ENCODE measurements at regions not wholly inside any gene's neighbourhood (a gene's known extent, or its start where the extent isn't known, plus 50 kb on each side); places are given as distances from the start of the nearest gene placed in this dataset.
A peak's percentile ranks its signal among the peaks of the same experiment; 100 is the strongest.
"Not testable (repeated sequence)": the region's sequence is repeated elsewhere in the genome, so short reads cannot be mapped to it uniquely, and the experiment has no call there.

DNA sequence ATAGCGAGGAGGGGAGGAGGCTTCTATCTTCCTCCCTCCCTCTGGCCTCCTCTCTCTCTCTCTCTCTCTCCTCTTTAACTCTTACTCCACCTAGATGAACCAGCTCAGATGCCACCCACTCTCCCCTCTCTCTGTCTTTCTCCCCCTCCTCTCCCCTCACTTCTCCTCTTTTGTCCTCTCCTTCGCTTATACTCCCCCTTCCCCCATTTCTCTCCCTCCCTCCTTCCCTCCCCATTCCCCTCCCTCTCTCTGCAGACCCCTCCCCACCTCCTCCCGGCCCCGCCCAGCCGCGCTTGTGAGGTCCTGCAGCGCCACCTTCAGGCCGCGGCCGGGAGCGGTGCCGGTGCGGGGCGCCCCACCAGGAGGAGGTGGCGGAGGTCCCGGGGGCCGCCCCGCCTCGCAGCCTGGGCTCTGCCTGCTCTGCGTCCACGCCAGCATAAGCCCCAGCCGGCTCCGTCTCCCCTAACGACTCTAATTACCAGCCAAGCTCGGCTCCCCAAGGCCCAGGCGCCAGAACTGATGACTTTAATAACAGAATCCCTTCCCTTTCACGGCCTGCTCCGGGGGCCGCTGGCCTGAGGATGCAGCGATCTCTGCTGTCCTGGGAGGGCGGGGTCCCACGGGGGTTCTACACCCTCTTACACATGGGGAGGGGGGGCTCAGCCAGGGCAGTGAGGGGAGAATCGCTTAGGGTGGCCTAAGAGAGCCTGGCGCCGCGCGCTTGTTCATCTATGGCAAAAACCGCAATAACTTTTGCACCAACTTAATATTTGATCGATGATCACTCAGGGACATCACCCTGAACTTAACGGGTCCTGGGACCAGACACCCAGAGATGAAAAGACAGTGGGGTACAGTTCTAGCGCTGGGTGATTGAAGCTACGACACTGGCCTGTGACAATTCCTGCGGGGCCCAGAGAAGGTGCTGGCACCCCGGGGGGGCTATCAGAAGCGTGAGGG, 637.3 kb downstream of the MATN1 start:
- Histone ChIP-seq H3K27me3 (peaks cover 37% of the 10 kb centered on the region), H3K4me3 (ENCODE audit: low read depth in 1 of 2, low read length in 1 of 2) (no peak overlapping the region), H3K27ac (no peak overlapping the region), H3K36me3 (no peaks in the 10 kb centered on the region), H3K4me1 (ENCODE audit: control insufficient read depth in 1 of 2, insufficient read depth in 1 of 2, low read depth in 1 of 2, low read length in 1 of 2) (no peaks in the 10 kb centered on the region), H3K9me3 (no peaks in the 10 kb centered on the region)
- peak; percentile 34 for TF ChIP-seq CTCF (IDR thresholded peaks at IDR 0.05)

DNA sequence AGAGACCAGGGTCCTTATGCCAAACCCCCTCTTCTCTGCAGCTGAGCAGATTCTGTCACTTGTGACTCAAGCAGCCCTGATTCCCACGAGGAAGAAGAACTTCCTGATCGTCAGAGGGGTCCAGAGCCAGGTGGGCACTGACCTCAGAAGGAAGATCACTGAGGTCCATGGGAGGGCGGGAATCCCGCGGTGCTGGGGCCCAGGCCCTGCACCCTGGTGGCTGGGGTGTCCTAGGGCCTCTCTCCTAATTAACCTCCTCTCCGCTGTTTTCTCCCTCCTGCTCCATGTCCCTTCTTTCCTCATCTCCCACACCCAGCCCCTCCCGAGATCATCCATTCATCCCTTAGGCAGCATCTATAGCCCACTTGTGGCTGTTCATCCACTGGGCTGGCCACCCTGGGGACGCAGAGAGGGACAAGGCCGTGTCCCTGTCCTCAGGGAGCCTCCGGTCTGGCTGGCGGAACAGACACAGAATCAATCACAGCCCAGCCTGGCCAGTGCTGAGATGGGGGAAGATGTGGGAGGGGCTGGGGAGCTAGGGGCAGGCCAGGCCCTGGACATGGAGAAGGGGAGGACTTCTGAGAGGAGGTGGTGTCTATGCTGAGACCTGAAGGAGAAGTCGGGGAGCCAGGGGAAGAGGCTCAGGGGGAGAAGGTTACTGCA, 638.3 kb downstream of the MATN1 start:
- TF ChIP-seq CTCF (IDR thresholded peaks at IDR 0.05): no peak
- no peaks in the 10 kb centered on the region for H3K4me1 ChIP-seq (ENCODE audit: control insufficient read depth in 1 of 2, insufficient read depth in 1 of 2, low read depth in 1 of 2, low read length in 1 of 2)

DNA sequence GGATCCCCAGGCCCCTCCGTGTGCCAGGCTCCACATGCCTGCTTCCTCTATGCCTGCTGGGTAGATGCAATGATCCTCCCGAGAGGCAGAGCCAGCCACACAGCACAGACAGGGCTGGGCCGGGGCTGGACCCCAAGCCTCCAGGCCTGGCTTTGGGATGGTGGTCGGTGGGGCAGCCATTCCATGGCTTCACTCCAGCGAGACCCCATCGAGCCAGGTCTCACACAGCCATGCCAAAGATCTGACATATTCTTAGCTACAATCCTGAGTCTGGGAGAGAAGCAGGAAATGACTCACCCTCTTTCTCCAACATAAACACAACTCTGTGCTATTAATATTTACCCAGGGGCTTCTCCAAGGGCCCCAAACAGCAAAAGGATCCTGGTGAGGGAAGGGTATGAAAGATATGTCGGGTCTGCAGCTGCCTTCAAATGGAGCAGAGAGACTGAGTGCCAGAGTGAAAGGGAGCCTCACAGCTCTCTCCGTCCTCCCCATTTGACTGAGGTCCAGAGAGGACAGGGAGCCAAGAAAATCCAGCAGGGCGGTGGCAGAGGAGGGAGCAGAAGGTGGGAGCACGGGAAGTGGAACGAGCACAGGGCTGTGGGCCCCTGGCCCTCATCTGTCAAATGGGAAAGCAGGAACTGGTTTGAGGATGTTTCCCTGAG, 639.5 kb downstream of the MATN1 start:
- Histone ChIP-seq H3K9me3 (no peaks in the 10 kb centered on the region), H3K4me1 (ENCODE audit: control insufficient read depth in 1 of 2, insufficient read depth in 1 of 2, low read depth in 1 of 2, low read length in 1 of 2) (no peaks in the 10 kb centered on the region), H3K27me3 (peaks cover 44% of the 10 kb centered on the region), H3K4me3 (ENCODE audit: low read depth in 1 of 2, low read length in 1 of 2) (no peak overlapping the region), H3K36me3 (no peaks in the 10 kb centered on the region), H3K27ac (no peak overlapping the region)
- no peak for TF ChIP-seq CTCF (IDR thresholded peaks at IDR 0.05)

More for the DNA sequence above, 638.3 kb downstream of the MATN1 start:
- no peaks in the 10 kb centered on the region for H3K9me3 ChIP-seq
- H3K4me3 ChIP-seq (ENCODE audit: low read depth in 1 of 2, low read length in 1 of 2): no peak overlapping the region
- no peak overlapping the region for H3K27ac ChIP-seq
- peaks cover 44% of the 10 kb centered on the region for H3K27me3 ChIP-seq
- H3K36me3 ChIP-seq: no peaks in the 10 kb centered on the region

DNA sequence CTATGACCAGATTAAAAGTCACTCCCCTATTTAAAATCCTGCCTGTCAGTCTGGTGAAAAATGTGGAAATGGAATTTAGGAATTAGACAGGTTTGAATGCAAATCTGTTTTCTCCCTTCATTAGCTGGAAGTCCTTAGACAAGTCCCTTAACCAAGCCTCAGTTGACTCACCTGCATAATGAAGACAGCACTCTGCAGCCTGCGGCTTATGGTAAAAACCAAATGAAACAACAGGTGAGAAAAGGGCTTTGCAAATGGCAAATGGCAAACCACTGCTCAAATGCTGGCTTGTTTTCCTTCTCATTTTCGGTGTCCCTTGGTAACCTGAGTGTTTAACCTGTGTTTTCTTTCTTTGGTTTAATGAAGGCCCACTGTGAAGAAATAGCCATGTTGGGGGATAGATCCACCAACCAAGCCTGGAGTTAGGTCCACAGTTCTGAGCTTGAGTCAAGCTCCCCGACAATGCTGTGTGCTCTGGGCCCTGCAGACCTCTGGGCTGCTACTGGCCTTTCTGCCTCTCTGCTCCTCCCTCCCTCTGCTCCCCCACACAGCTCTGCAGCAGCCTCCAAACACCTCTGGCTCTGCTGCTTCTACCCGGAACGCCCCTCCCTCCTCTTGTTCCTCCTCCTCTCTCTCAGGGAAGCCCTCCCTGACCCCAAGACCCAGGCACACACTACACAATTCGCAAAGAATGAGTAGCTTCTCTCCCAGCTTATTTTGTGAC, 641.8 kb downstream of the MATN1 start:
- no peaks in the 10 kb centered on the region for H3K36me3 ChIP-seq
- H3K27me3 ChIP-seq: peaks cover 30% of the 10 kb centered on the region
- no peaks in the 10 kb centered on the region for H3K4me1 ChIP-seq (ENCODE audit: control insufficient read depth in 1 of 2, insufficient read depth in 1 of 2, low read depth in 1 of 2, low read length in 1 of 2)
- no peaks in the 10 kb centered on the region for H3K9me3 ChIP-seq
- H3K4me3 ChIP-seq (ENCODE audit: low read depth in 1 of 2, low read length in 1 of 2): no peak overlapping the region
- TF ChIP-seq CTCF (IDR thresholded peaks at IDR 0.05): no peak
- no peak overlapping the region for H3K27ac ChIP-seq

- H3K4me3 ChIP-seq (ENCODE audit: low read depth in 1 of 2, low read length in 1 of 2); H3K27ac ChIP-seq; H3K4me1 ChIP-seq (ENCODE audit: control insufficient read depth in 1 of 2, insufficient read depth in 1 of 2, low read depth in 1 of 2, low read length in 1 of 2); H3K36me3 ChIP-seq; H3K27me3 ChIP-seq; H3K9me3 ChIP-seq: not testable (repeated sequence)
Observed at GRCh38 chr1:30075916-30076315, 647.5 kb downstream of the MATN1 start.
